AG04450 (cell line): ENCODE measurements at regions not wholly inside any gene's neighbourhood (a gene's known extent, or its start where the extent isn't known, plus 50 kb on each side); places are given as distances from the start of the nearest gene placed in this dataset.

Source experiments
- CTCF ChIA-PET: fragments of 300-600, 350-600 bp; formaldehyde crosslinking; extraction: SDS; loops from one replicate; lab custom pipeline; 2022; ENCODE audit warnings: antibody characterized with exemption, inconsistent platforms; lab: Charles Lee
- POLR2A ChIA-PET: fragments of 350-600 bp; formaldehyde crosslinking; extraction: SDS; loops from one replicate; lab custom pipeline; 2021; ENCODE audit warnings: antibody characterized with exemption, inconsistent platforms; lab: Yijun Ruan, JAX
- DNase-seq: peaks from one replicate; pipeline ENCODE4 v3.0.0-alpha.2; 2011; ENCODE audit warnings: low read depth, low spot score
- H3K27ac ChIP-seq: one replicate; pipeline ENCODE4 v1.5.1; 2012; ENCODE audit warnings: low read depth, low read length, control low read depth
- H3K27me3 ChIP-seq: one replicate; pipeline ENCODE4 v1.6.0; 2012; ENCODE audit warnings: low read length; ENCODE audit not compliant: control insufficient read depth, insufficient read depth
- H3K4me3 ChIP-seq: 2 replicates; pipeline ENCODE4 v1.5.1; 2011; ENCODE audit warnings: mild to moderate bottlenecking, low read depth, low read length, control low read depth
- H3K9me3 ChIP-seq: 2 replicates; pipeline ENCODE4 v1.5.1; 2012; ENCODE audit warnings: low read length; ENCODE audit not compliant: control insufficient read depth, insufficient read depth
- CTCF ChIP-seq: IDR thresholded peaks from 2 replicates; pipeline ENCODE4 v1.5.1; 2011; ENCODE audit warnings: low read depth, low read length, control low read depth, inconsistent platforms

GRCh38 chrX:35090801-35091200 is 148.2 kb downstream of the FAM47B start:
- no peak overlapping the region for H3K4me3 ChIP-seq

GRCh38 chrX:35098419-35098818 is 155.8 kb downstream of the FAM47B start:
- POLR2A ChIA-PET: no interaction called here
- TF ChIP-seq CTCF: 0 out of 2 replicates have a peak, but pooled peaks have one; percentile 12
- CTCF ChIA-PET: no interaction called here
- no peaks in the 10 kb centered on the region for H3K9me3 ChIP-seq
- DNase-seq: no peak
- no peaks in the 10 kb centered on the region for H3K27me3 ChIP-seq
- H3K4me3 ChIP-seq: no peak overlapping the region
- no peak overlapping the region for H3K27ac ChIP-seq

More at GRCh38 chrX:35090801-35091200, 148.2 kb downstream of the FAM47B start:
- ChIA-PET POLR2A (no interaction called here), CTCF (interaction anchor here (0.7 kb wide), 1 partner anchor 172 kb away, joined by 3 read pairs; no protein-coding TSS in a partner anchor)
- Histone ChIP-seq H3K27ac (no peak overlapping the region), H3K9me3 (no peaks in the 10 kb centered on the region), H3K27me3 (no peaks in the 10 kb centered on the region)
- TF ChIP-seq CTCF: no peak
- peak; percentile 20 for DNase-seq

- Histone ChIP-seq H3K27me3 (no peaks in the 10 kb centered on the region), H3K27ac (no peak overlapping the region), H3K9me3 (no peaks in the 10 kb centered on the region), H3K4me3 (no peak overlapping the region)
- POLR2A ChIA-PET: no interaction called here
- no peak for TF ChIP-seq CTCF
- no peak for DNase-seq
- CTCF ChIA-PET: no interaction called here
These were observed 159.3 kb downstream of the FAM47B start for GRCh38 chrX:35101901-35102300.

GRCh38 chrX:35104626-35105025 is 162.0 kb downstream of the FAM47B start:
- ChIA-PET POLR2A (no interaction called here), CTCF (interaction anchor here (1.0 kb wide), 1 partner anchor 207 kb away, joined by 3 read pairs; no protein-coding TSS in a partner anchor)
- Histone ChIP-seq H3K9me3 (no peaks in the 10 kb centered on the region), H3K4me3 (no peak overlapping the region), H3K27me3 (no peaks in the 10 kb centered on the region), H3K27ac (no peak overlapping the region)
- peak; percentile 6 for DNase-seq
- no peak for TF ChIP-seq CTCF

GRCh38 chrX:35115205-35115604 is 172.6 kb downstream of the FAM47B start:
- ChIA-PET POLR2A (interaction anchor here (0.5 kb wide), 1 partner anchor 37 kb away, joined by 3 read pairs; no protein-coding TSS in a partner anchor), CTCF (no interaction called here)
- DNase-seq: peak; percentile 54
- no peak for TF ChIP-seq CTCF
- Histone ChIP-seq H3K27me3 (no peaks in the 10 kb centered on the region), H3K27ac (no peak overlapping the region), H3K9me3 (no peaks in the 10 kb centered on the region), H3K4me3 (no peak overlapping the region)
